ENCODE measurements at regions not wholly inside any gene's neighbourhood (a gene's known extent, or its start where the extent isn't known, plus 50 kb on each side); places are given as distances from the start of the nearest gene placed in this dataset.

GRCh38 chr3:168272343-168272985 lies 176.7 kb upstream of the GOLIM4 start:
- in situ Hi-C loops (cut with MboI; ENCODE audit: low sequenced_read_pairs): no loop called here

DNA sequence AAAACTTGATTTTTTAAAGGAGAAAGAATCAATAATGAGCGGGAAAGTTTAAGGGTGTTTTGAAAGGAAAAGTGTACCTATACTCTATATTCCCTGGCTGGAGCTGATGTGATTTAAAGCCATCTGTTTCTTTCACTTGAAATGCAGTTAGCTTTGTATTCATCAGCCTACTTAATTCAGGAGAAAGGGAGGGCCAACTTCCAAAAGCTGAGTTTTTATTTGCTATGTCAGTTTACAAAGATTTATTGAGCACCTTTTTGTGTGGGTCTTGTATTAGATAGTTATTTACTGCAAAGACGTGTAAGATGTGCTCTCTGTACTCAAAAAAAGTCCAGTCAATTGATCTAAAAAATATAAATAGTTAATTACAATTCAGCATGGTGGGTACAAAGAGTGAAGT lies 176.2 kb upstream of the GOLIM4 start:
- in situ Hi-C loops (cut with MboI; ENCODE audit: low sequenced_read_pairs): no loop called here

- in situ Hi-C loops (cut with MboI; ENCODE audit: low sequenced_read_pairs): no loop called here
These were observed 173.3 kb upstream of the GOLIM4 start for GRCh38 chr3:168269001-168269400.

- in situ Hi-C loops (cut with MboI; ENCODE audit: low sequenced_read_pairs): no loop called here
These were observed 171.5 kb upstream of the GOLIM4 start for GRCh38 chr3:168267179-168267578.

DNA sequence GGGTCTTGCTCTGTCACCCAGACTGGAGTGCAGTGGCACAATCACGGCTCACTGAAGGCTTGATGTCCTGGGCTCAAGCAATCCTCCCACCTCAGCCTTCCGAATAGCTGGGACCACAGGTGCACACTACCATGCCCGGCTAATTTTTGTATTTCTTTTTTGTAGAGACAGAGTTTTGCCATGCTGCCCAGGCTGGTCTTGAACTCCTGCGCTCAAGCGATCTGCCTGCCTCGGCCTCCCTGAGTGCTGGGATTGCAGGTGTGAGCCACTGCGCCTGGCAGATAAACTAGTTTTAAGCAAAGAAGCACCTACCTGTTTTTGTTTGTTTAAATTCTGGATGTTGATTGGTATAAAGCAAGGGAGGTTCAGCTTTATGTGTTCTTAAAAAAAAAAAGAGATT lies 170.6 kb upstream of the GOLIM4 start:
- in situ Hi-C loops (cut with MboI; ENCODE audit: low sequenced_read_pairs): no loop called here

DNA sequence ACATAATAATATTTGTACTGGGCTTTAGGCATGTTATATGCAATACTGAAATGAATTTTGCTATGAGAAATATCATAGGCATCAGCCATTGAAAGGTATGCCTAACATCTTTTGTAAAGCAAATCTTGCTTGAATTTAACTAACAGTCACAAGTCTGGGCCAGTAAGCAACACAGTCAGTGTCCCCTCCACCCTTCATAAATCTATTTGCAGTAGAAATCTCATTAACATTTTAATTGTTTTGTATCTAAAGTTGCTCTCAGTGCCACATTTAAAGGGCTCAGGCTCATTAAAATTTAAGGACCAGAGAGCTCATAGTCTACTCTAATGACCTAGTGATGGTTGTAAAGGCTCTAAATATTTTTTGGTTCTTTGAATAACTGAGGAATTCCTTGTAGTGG lies 167.2 kb upstream of the GOLIM4 start:
- in situ Hi-C loops (cut with MboI; ENCODE audit: low sequenced_read_pairs): no loop called here

- in situ Hi-C loops (cut with MboI; ENCODE audit: low sequenced_read_pairs): no loop called here
These were observed 165.1 kb upstream of the GOLIM4 start for GRCh38 chr3:168260859-168261258.

DNA sequence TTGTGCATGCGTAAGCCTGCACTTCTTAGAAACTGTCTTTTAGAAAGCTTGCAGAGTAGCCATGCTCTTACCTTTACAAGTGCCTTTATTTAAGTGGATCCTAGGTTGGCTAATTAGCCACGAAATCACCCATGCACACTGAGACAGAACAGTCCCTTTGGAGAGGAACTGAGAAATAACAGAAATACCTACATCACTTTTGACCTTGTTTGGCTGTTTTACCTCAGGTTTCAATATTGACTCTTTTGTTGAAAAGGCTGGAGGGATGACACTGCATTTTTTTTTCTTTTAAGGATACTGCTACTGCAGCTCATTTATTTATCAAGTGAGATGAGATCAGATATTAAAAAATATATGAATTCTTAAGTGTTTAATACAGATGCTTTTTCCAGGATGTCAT lies 155.6 kb upstream of the GOLIM4 start:
- in situ Hi-C loops (cut with MboI; ENCODE audit: low sequenced_read_pairs): no loop called here

GRCh38 chr3:168250415-168250861 lies 154.7 kb upstream of the GOLIM4 start:
- in situ Hi-C loops (cut with MboI; ENCODE audit: low sequenced_read_pairs): no loop called here

DNA sequence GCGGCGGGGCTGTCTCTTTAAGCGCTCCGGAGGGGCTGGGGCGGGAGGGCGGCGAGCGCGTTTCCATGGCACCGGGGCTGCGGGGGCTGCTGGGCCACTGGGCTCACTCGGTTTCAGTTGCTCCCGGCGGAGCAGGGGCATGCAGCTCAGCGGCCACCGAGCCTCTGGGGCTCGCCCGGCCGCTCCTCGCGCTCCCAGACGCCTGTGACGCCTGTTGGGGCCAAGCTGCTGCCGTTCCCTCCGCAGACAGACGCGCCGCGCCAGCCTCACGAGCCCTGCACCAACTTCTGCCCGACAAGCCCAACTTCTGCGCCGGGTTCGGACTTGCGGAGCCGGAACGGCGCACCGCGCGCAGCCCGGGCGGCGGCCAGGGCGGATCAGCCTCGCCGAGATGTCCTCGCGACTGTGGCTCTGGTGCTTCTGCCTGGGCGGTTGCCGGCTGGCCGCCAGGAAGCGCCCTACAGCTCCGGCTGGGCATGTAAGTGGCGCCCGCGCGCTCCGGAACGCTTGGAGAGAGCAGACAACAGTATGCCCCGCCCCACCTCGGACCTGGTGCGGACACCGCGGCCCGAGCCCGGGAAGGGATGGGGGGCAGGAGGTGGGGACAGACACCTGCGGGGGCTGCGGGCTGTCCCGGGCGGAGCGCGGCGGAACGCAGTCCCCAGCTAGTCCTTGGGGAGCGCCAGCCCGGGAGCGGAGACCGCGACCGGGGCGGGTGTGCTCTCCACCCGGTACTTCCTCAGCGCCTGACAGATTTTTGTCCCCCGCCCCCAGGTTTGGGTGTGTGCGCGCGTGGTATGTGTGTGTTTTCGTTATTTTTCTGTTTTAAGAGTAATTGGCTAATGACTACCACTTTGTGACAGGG lies 154.1 kb upstream of the GOLIM4 start:
- in situ Hi-C loops (cut with MboI; ENCODE audit: low sequenced_read_pairs): no loop called here

- in situ Hi-C loops (cut with MboI; ENCODE audit: low sequenced_read_pairs): no loop called here
These were observed 153.5 kb upstream of the GOLIM4 start for GRCh38 chr3:168249205-168249549.

DNA sequence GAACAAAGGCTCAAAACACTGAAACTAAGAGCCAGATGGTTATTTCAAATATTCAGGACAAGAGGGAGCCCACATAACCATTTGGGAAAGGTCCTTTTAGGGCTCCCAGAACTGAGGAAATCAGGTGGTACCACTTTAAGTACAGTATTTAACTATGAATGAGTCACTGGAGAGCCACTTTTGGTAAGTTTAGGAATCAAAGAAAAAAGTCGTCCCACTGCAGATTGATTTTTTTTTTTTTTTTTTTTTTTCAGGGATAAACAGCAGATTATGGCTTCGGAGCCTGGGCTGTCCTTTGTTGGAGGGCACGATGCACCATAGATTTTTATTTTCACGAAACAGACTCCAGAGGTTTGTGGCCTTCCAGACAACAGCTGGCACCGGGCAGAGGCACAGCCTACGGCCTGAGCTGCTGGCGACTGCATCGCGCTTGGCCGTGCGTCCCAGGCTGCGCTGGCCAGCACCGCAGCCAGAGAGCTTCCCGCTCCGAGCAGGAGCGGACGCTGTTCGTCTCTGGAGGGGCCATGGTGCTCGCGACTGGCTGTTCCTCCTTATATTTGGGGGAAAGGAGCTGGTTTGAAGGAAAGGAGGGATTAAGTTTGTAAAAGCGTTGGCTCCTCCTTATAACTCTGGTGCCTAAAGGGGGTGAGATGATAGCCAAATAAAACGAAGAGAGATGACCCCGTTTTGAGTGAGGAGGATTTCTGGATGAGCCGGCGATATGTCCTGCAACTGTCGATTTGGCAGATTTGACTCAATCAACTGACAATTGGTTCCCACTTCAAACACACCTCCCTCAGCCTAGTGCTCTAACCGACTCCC lies 152.9 kb upstream of the GOLIM4 start:
- in situ Hi-C loops (cut with MboI; ENCODE audit: low sequenced_read_pairs): no loop called here

DNA sequence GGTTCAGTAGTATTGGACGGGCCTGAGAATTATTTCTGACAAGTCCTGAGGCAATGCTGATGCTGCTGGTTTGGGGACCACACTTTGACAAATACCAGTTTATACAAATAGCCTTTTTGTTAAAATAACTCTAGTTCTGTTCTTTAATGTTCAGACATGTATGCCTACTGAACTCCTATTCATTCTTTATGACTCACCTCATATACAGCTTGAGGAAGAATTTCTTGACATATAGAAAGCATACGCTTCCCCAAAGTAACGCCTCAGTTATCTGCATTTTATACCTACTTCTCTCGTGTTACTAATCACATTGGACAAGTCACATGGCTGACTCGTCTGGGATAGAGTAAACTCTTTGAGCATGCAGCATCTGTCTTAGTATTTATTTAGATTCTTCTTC lies 145.4 kb upstream of the GOLIM4 start:
- in situ Hi-C loops (cut with MboI; ENCODE audit: low sequenced_read_pairs): no loop called here

DNA sequence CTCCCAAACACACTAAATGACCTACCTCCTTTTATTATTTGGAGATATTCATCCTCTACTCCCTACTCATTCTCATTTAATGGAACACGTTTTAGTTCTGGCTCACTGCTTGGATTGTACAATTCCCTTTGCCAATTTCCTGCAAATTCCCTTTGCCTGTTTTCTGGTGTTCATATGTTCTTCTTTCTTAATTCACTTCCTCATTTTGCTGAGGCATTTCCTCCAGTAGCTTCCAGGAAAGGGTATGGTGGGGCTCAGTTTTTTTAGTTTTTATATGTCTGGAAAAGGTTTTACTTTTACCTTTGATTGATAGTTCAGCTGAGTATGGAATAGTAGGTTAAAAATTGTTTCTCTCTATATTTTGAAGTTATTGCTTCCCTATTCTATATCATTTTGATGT lies 143.6 kb upstream of the GOLIM4 start:
- in situ Hi-C loops (cut with MboI; ENCODE audit: low sequenced_read_pairs): no loop called here

- in situ Hi-C loops (cut with MboI; ENCODE audit: low sequenced_read_pairs): no loop called here
These were observed 137.3 kb upstream of the GOLIM4 start for GRCh38 chr3:168233001-168233400.

GRCh38 chr3:168223085-168223484 lies 127.4 kb upstream of the GOLIM4 start:
- in situ Hi-C loops (cut with MboI; ENCODE audit: low sequenced_read_pairs): no loop called here

GRCh38 chr3:168220556-168220955 lies 124.8 kb upstream of the GOLIM4 start:
- in situ Hi-C loops (cut with MboI; ENCODE audit: low sequenced_read_pairs): no loop called here

DNA sequence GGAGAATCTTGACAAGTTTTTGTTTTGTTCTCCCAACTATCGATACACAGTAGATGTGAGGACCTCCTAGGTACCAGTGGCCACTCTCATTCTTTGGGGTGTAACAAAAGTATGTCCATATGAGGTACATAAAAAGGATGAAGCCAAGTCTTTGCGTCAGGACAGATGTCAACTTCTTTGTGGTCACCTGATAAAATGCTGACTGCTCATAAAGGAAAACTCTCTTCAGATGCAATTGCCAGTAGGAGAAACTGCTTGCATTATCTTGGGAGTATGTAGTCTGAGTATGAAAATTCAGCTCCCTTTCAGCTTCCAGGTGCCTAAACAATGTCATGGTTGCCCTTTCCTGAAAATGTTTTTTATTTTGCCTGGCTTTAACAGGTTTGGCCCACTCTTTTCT lies 123.8 kb upstream of the GOLIM4 start:
- in situ Hi-C loops (cut with MboI; ENCODE audit: low sequenced_read_pairs): no loop called here

- in situ Hi-C loops (cut with MboI; ENCODE audit: low sequenced_read_pairs): no loop called here
These were observed 122.9 kb upstream of the GOLIM4 start for GRCh38 chr3:168218600-168218999.

- in situ Hi-C loops (cut with MboI; ENCODE audit: low sequenced_read_pairs): no loop called here
These were observed 121.1 kb upstream of the GOLIM4 start for GRCh38 chr3:168216851-168217250.

- in situ Hi-C loops (cut with MboI; ENCODE audit: low sequenced_read_pairs): no loop called here
These were observed 118.2 kb upstream of the GOLIM4 start for GRCh38 chr3:168213920-168214319.
